T47D (cell line): ENCODE measurements at regions not wholly inside any gene's neighbourhood (a gene's known extent, or its start where the extent isn't known, plus 50 kb on each side); places are given as distances from the start of the nearest gene placed in this dataset.
A peak's percentile ranks its signal among the peaks of the same experiment; 100 is the strongest.
"Not testable (repeated sequence)": the region's sequence is repeated elsewhere in the genome, so short reads cannot be mapped to it uniquely, and the experiment has no call there.

Source experiments
- DNase-seq, 2 experiments: peaks; one replicate each; pipeline versions ENCODE4 v3.0.0 to v3.0.0-alpha.2; 2011 to 2012; ENCODE audit warnings: low read depth in 1 of 2, low spot score in 1 of 2
- JUND ChIP-seq: IDR thresholded peaks from 2 replicates; pipeline ENCODE4 v1.6.1; 2012; ENCODE audit warnings: low read depth
- in situ Hi-C: cut with HindIII; loops from 2 replicates; pipeline ENCODE4 v1.10.0; 2016; ENCODE audit warnings: low sequenced_read_pairs, low pct_unique_long_range_greater_than_20kb

DNA sequence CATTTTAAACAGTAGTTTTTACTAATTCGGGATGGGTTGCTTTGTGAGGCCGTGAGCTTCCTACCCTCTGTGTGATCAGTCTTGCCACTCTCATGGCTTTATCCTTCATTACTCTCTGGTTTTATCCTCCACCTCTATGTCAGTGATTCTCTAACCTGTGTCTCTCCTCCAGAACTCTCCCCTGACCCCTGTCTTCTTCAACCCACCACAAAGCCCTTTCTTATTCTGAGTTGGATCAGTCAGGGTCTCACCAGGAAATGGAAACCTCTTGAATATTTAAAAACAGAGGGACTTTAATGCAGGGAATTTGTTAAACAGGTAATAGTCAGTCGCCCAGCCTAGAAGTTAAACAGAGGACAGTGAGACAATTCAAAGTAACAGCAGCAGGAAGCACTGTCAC lies 64.2 kb upstream of the ADPGK start:
- DNase-seq: no peak
- no peak for TF ChIP-seq JUND

DNA sequence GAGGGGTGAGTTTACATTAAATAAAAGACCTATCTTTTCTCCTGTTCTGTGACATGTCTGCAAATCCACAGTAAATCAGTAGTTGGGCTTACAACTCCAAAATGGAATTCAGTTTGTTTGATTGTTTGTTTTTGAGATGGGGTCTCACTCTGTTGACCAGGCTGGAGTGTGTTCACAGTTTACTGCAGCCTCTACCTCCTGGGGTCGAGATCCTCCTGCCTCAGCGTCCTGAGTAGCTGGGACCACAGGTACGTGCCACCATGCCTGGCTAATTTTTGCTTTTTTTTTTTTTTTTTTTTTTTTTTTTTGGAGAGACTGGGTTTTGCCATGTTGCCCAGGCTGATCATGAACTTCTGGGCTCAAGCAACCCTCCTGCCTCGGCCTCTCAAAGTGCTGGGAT lies 63.5 kb upstream of the ADPGK start:
- in situ Hi-C loops: no loop called here
- DNase-seq: no peak

More for the DNA sequence above, 64.2 kb upstream of the ADPGK start:
- in situ Hi-C loops: no loop called here

DNA sequence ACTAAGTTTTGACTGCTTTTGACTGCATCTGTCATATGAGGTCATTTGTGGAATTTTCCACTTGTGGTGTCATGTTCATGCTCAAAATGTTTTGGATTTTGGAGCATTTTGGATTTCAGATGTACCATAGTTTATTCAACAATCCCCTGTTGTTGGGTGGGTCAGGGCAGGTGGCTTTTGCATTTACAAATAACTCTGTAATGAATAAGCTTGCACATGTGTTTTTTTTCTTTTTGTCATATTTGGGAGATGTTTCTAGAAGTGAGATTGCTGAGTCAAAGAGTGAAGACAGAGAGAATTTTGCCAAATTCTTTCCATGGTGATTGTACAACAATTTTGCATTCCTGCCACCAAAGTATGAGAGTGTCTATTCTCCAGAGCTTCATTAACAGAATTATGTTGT lies 62.4 kb upstream of the ADPGK start:
- TF ChIP-seq JUND: no peak
- in situ Hi-C loops: no loop called here
- DNase-seq: no peak

More for the DNA sequence above, 63.5 kb upstream of the ADPGK start:
- TF ChIP-seq JUND: no peak

DNA sequence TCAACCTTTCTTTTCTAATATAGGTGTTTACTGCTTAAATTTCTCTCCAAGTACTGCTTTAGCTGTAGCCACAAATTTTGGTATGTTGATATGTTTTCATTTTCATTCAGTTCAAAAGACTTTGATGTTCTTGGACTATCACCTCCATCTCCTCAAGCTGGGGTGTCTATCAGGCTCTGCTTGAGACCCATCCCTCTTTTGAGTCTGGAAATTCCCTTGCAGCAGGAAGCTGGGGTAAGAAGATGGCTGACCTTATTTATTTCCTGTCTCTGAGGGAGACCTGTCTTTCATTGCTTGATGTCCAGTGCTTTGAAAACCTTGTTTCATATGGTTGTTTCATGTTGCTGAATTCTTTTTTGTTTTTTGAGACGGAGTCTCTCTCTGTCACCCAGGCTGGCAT lies 60.5 kb upstream of the ADPGK start:
- TF ChIP-seq JUND: no peak
- in situ Hi-C loops: no loop called here
- DNase-seq: no peak

GRCh38 chr15:72843340-72843739 lies 59.8 kb upstream of the ADPGK start:
- in situ Hi-C loops, DNase-seq: not testable (repeated sequence)

GRCh38 chr15:72840114-72840513 lies 56.6 kb upstream of the ADPGK start:
- in situ Hi-C loops: no loop called here
- no peak for DNase-seq
- no peak for TF ChIP-seq JUND

GRCh38 chr15:72838311-72838731 lies 54.8 kb upstream of the ADPGK start:
- in situ Hi-C loops: loop anchor here (5.0 kb wide), 1 partner anchor 69 kb away; no protein-coding TSS in a partner anchor

GRCh38 chr15:72836676-72837330 lies 53.2 kb upstream of the ADPGK start:
- in situ Hi-C loops: loop anchor here (5.0 kb wide), 1 partner anchor 70 kb away; no protein-coding TSS in a partner anchor
- TF ChIP-seq JUND: no peak
- no peak for DNase-seq

More at GRCh38 chr15:72838311-72838731, 54.8 kb upstream of the ADPGK start:
- TF ChIP-seq JUND: no peak
- DNase-seq: peak in 1 of 2 experiments; percentile 10

DNA sequence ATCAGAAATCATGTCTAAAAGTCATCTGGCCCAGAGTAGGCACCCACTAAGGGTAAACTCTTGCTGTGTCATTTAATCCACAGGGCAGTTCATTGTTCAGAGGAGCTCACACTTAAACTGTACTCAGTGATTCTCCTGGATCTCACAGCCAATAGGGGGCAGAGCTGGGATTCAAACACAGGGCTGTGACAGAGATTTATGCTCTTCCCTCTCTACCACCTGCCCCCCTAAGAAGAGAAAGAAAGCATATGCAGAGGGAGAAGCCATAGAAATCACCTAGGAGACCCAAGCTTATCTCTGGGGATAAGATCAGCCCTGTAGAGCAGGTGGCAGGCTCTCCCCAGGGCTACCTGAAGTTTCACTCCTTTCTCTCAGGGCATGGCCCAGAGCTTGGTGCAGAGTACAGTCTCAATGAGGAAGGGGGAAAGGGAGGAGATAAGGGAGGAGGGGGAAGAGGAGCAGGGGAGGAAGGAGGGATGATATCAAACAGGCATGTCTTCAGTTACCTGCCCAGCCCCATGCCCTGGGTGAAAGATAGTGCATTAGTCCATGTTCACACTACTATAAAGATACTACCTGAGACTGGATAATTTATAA lies 51.8 kb upstream of the ADPGK start:
- in situ Hi-C loops: loop anchor here (5.0 kb wide), 1 partner anchor 72 kb away; no protein-coding TSS in a partner anchor
- TF ChIP-seq JUND: no peak
- DNase-seq: peak in 1 of 2 experiments; percentile 24

GRCh38 chr15:72833561-72833960 lies 50.0 kb upstream of the ADPGK start:
- no peak for TF ChIP-seq JUND
- in situ Hi-C loops: no loop called here
- DNase-seq: no peak
